ENCODE measurements at regions not wholly inside any gene's neighbourhood (a gene's known extent, or its start where the extent isn't known, plus 50 kb on each side); places are given as distances from the start of the nearest gene placed in this dataset.
"Not testable (repeated sequence)": the region's sequence is repeated elsewhere in the genome, so short reads cannot be mapped to it uniquely, and the experiment has no call there.

- H3K4me3 Mint-ChIP-seq, result no peak overlapping the region
- H3K4me1 Mint-ChIP-seq (ENCODE audit: low read depth), result no peaks in the 10 kb centered on the region
- no peak for DNase-seq (ENCODE audit: low spot score)
- H3K27me3 Mint-ChIP-seq (ENCODE audit: low read depth), result no peaks in the 10 kb centered on the region
- H3K27ac Mint-ChIP-seq, result no peak overlapping the region
- peaks cover 10% of the 10 kb centered on the region for H3K9me3 Mint-ChIP-seq
- no peaks in the 10 kb centered on the region for H3K36me3 Mint-ChIP-seq (ENCODE audit: low read depth)
Observed at GRCh38 chr2:52414561-52415295, 1352.9 kb upstream of the CHAC2 start.

GRCh38 chr2:52409308-52410118 lies 1358.1 kb upstream of the CHAC2 start:
- H3K36me3 Mint-ChIP-seq (ENCODE audit: low read depth); H3K4me3 Mint-ChIP-seq; H3K27ac Mint-ChIP-seq; H3K4me1 Mint-ChIP-seq (ENCODE audit: low read depth); H3K27me3 Mint-ChIP-seq (ENCODE audit: low read depth); DNase-seq (ENCODE audit: low spot score): not testable (repeated sequence)
- H3K9me3 Mint-ChIP-seq, result peaks cover 11% of the 10 kb centered on the region

GRCh38 chr2:52405980-52406379 lies 1361.6 kb upstream of the CHAC2 start:
- no peaks in the 10 kb centered on the region for H3K27me3 Mint-ChIP-seq (ENCODE audit: low read depth)
- H3K4me3 Mint-ChIP-seq, result no peak overlapping the region
- H3K27ac Mint-ChIP-seq, result no peak overlapping the region
- H3K4me1 Mint-ChIP-seq (ENCODE audit: low read depth), result no peaks in the 10 kb centered on the region
- no peaks in the 10 kb centered on the region for H3K36me3 Mint-ChIP-seq (ENCODE audit: low read depth)
- DNase-seq (ENCODE audit: low spot score), result no peak
- H3K9me3 Mint-ChIP-seq, result peaks cover 10% of the 10 kb centered on the region

GRCh38 chr2:52404866-52405265 lies 1362.7 kb upstream of the CHAC2 start:
- H3K27me3 Mint-ChIP-seq (ENCODE audit: low read depth), result no peaks in the 10 kb centered on the region
- no peak for DNase-seq (ENCODE audit: low spot score)
- H3K9me3 Mint-ChIP-seq, result peaks cover 18% of the 10 kb centered on the region
- no peaks in the 10 kb centered on the region for H3K4me1 Mint-ChIP-seq (ENCODE audit: low read depth)
- no peak overlapping the region for H3K27ac Mint-ChIP-seq
- H3K36me3 Mint-ChIP-seq (ENCODE audit: low read depth), result no peaks in the 10 kb centered on the region
- H3K4me3 Mint-ChIP-seq, result no peak overlapping the region

GRCh38 chr2:52404046-52404445 lies 1363.6 kb upstream of the CHAC2 start:
- DNase-seq (ENCODE audit: low spot score), result no peak
- no peak overlapping the region for H3K27ac Mint-ChIP-seq
- H3K4me1 Mint-ChIP-seq (ENCODE audit: low read depth), result no peaks in the 10 kb centered on the region
- no peak overlapping the region for H3K4me3 Mint-ChIP-seq
- H3K9me3 Mint-ChIP-seq, result peaks cover 18% of the 10 kb centered on the region
- no peaks in the 10 kb centered on the region for H3K36me3 Mint-ChIP-seq (ENCODE audit: low read depth)
- H3K27me3 Mint-ChIP-seq (ENCODE audit: low read depth), result no peaks in the 10 kb centered on the region

GRCh38 chr2:52402128-52402527 lies 1365.5 kb upstream of the CHAC2 start:
- Mint-ChIP-seq H3K4me1 (ENCODE audit: low read depth) (no peaks in the 10 kb centered on the region), H3K27ac (no peak overlapping the region), H3K9me3 (peaks cover 14% of the 10 kb centered on the region), H3K36me3 (ENCODE audit: low read depth) (no peaks in the 10 kb centered on the region), H3K27me3 (ENCODE audit: low read depth) (no peaks in the 10 kb centered on the region), H3K4me3 (no peak overlapping the region)
- DNase-seq (ENCODE audit: low spot score), result no peak

- Mint-ChIP-seq H3K36me3 (ENCODE audit: low read depth) (no peaks in the 10 kb centered on the region), H3K27ac (no peak overlapping the region), H3K4me1 (ENCODE audit: low read depth) (no peaks in the 10 kb centered on the region), H3K27me3 (ENCODE audit: low read depth) (no peaks in the 10 kb centered on the region), H3K4me3 (no peak overlapping the region), H3K9me3 (peaks cover 21% of the 10 kb centered on the region)
- no peak for DNase-seq (ENCODE audit: low spot score)
Observed at GRCh38 chr2:52396836-52397235, 1364.9 kb upstream of the NRXN1 start.

- no peaks in the 10 kb centered on the region for H3K36me3 Mint-ChIP-seq (ENCODE audit: low read depth)
Observed at GRCh38 chr2:52395912-52396311, 1364.0 kb upstream of the NRXN1 start.

GRCh38 chr2:52391621-52392020 lies 1359.7 kb upstream of the NRXN1 start:
- no peaks in the 10 kb centered on the region for H3K27me3 Mint-ChIP-seq (ENCODE audit: low read depth)
- H3K36me3 Mint-ChIP-seq (ENCODE audit: low read depth), result no peaks in the 10 kb centered on the region
- DNase-seq (ENCODE audit: low spot score), result no peak
- H3K9me3 Mint-ChIP-seq, result peaks cover 22% of the 10 kb centered on the region
- H3K4me1 Mint-ChIP-seq (ENCODE audit: low read depth), result no peaks in the 10 kb centered on the region
- H3K27ac Mint-ChIP-seq, result no peak overlapping the region
- no peak overlapping the region for H3K4me3 Mint-ChIP-seq

More at GRCh38 chr2:52395912-52396311, 1364.0 kb upstream of the NRXN1 start:
- no peak for DNase-seq (ENCODE audit: low spot score)
- Mint-ChIP-seq H3K9me3 (peaks cover 18% of the 10 kb centered on the region), H3K4me1 (ENCODE audit: low read depth) (no peaks in the 10 kb centered on the region), H3K27me3 (ENCODE audit: low read depth) (no peaks in the 10 kb centered on the region), H3K4me3 (no peak overlapping the region), H3K27ac (no peak overlapping the region)

GRCh38 chr2:52390651-52391050 lies 1358.7 kb upstream of the NRXN1 start:
- DNase-seq (ENCODE audit: low spot score), result no peak
- H3K36me3 Mint-ChIP-seq (ENCODE audit: low read depth), result no peaks in the 10 kb centered on the region
- no peak overlapping the region for H3K4me3 Mint-ChIP-seq
- no peaks in the 10 kb centered on the region for H3K4me1 Mint-ChIP-seq (ENCODE audit: low read depth)
- no peak overlapping the region for H3K27ac Mint-ChIP-seq
- H3K27me3 Mint-ChIP-seq (ENCODE audit: low read depth), result no peaks in the 10 kb centered on the region
- H3K9me3 Mint-ChIP-seq, result peaks cover 22% of the 10 kb centered on the region

- Mint-ChIP-seq H3K4me3 (no peak overlapping the region), H3K27ac (no peak overlapping the region), H3K4me1 (ENCODE audit: low read depth) (no peaks in the 10 kb centered on the region), H3K9me3 (peaks cover 13% of the 10 kb centered on the region), H3K36me3 (ENCODE audit: low read depth) (no peaks in the 10 kb centered on the region), H3K27me3 (ENCODE audit: low read depth) (no peaks in the 10 kb centered on the region)
- DNase-seq (ENCODE audit: low spot score), result no peak
Observed at GRCh38 chr2:52387937-52388590, 1356.1 kb upstream of the NRXN1 start.

- H3K9me3 Mint-ChIP-seq, result peaks cover 18% of the 10 kb centered on the region
- DNase-seq (ENCODE audit: low spot score), result no peak
- no peak overlapping the region for H3K4me3 Mint-ChIP-seq
Observed at GRCh38 chr2:52386433-52387030, 1354.6 kb upstream of the NRXN1 start.

GRCh38 chr2:52383541-52383940 lies 1351.6 kb upstream of the NRXN1 start:
- no peak for DNase-seq (ENCODE audit: low spot score)
- no peaks in the 10 kb centered on the region for H3K27me3 Mint-ChIP-seq (ENCODE audit: low read depth)
- no peak overlapping the region for H3K27ac Mint-ChIP-seq
- H3K9me3 Mint-ChIP-seq, result peaks cover 22% of the 10 kb centered on the region
- H3K36me3 Mint-ChIP-seq (ENCODE audit: low read depth), result no peaks in the 10 kb centered on the region
- no peaks in the 10 kb centered on the region for H3K4me1 Mint-ChIP-seq (ENCODE audit: low read depth)
- H3K4me3 Mint-ChIP-seq, result no peak overlapping the region

More at GRCh38 chr2:52386433-52387030, 1354.6 kb upstream of the NRXN1 start:
- Mint-ChIP-seq H3K27ac (no peak overlapping the region), H3K4me1 (ENCODE audit: low read depth) (no peaks in the 10 kb centered on the region), H3K36me3 (ENCODE audit: low read depth) (no peaks in the 10 kb centered on the region), H3K27me3 (ENCODE audit: low read depth) (no peaks in the 10 kb centered on the region)

- DNase-seq (ENCODE audit: low spot score), result no peak
- Mint-ChIP-seq H3K27me3 (ENCODE audit: low read depth) (no peaks in the 10 kb centered on the region), H3K27ac (no peak overlapping the region), H3K9me3 (peaks cover 38% of the 10 kb centered on the region), H3K36me3 (ENCODE audit: low read depth) (no peaks in the 10 kb centered on the region), H3K4me1 (ENCODE audit: low read depth) (no peaks in the 10 kb centered on the region), H3K4me3 (no peak overlapping the region)
Observed at GRCh38 chr2:52369178-52369577, 1337.2 kb upstream of the NRXN1 start.
